Progenitor cell of endocrine pancreas (in vitro differentiated cells): ENCODE measurements at regions not wholly inside any gene's neighbourhood (a gene's known extent, or its start where the extent isn't known, plus 50 kb on each side); places are given as distances from the start of the nearest gene placed in this dataset.
"Not testable (repeated sequence)": the region's sequence is repeated elsewhere in the genome, so short reads cannot be mapped to it uniquely, and the experiment has no call there.

Source experiments
- DNase-seq: peaks from one replicate; pipeline ENCODE4 v3.0.0; 2021; ENCODE audit warnings: low spot score; ENCODE audit not compliant: unreplicated experiment
- H3K27ac Mint-ChIP-seq: 2 replicates; pipeline ENCODE4 v1.8.0; 2021; ENCODE audit warnings: mild to moderate bottlenecking, moderate library complexity, mixed read lengths
- H3K27me3 Mint-ChIP-seq: 2 replicates; pipeline ENCODE4 v1.8.0; 2021; ENCODE audit warnings: mixed read lengths
- H3K36me3 Mint-ChIP-seq: 2 replicates; pipeline ENCODE4 v1.8.0; 2022; ENCODE audit warnings: mixed read lengths; ENCODE audit not compliant: insufficient read depth
- H3K4me1 Mint-ChIP-seq: 2 replicates; pipeline ENCODE4 v1.8.0; 2021; ENCODE audit warnings: low read depth, mixed read lengths
- H3K4me3 Mint-ChIP-seq: 2 replicates; pipeline ENCODE4 v1.8.0; 2021; ENCODE audit warnings: low read depth, mild to moderate bottlenecking, moderate library complexity, mixed read lengths
- H3K9me3 Mint-ChIP-seq: 2 replicates; pipeline ENCODE4 v1.8.0; 2021; ENCODE audit warnings: low read depth, mixed read lengths
- TF ChIP-seq, protein P1 (sequence below): fragments of 200-600 bp; sonication (generic); IDR thresholded peaks from one replicate; pipeline ENCODE4 v1.5.0; 2021; ENCODE audit warnings: antibody characterized with exemption, mild to moderate bottlenecking; ENCODE audit not compliant: unreplicated experiment

DNA sequence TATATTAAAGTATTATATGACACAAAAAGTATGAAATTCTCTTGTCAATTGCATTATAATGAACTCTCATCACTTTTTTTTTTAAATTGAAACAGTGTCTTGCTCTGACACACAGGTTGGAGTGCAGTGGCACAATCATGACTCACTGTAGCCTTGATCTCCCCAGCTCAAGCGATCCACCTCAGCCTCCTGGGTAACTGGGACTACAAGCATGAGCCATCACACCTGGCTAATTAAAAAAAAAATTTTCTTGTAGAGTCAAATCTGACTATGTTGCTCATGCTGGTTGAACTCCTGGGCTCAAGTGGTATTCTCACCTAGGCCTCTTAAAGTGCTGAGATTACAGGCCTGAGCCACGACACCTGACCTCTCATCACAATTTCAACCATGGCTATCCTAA, 259.3 kb downstream of the S1PR1 start:
- H3K27ac Mint-ChIP-seq = no peak overlapping the region
- H3K9me3 Mint-ChIP-seq = no peaks in the 10 kb centered on the region
- no peak overlapping the region for H3K4me3 Mint-ChIP-seq
- H3K36me3 Mint-ChIP-seq = no peaks in the 10 kb centered on the region
- H3K4me1 Mint-ChIP-seq = peaks cover 3% of the 10 kb centered on the region
- TF ChIP-seq, protein P1, sequence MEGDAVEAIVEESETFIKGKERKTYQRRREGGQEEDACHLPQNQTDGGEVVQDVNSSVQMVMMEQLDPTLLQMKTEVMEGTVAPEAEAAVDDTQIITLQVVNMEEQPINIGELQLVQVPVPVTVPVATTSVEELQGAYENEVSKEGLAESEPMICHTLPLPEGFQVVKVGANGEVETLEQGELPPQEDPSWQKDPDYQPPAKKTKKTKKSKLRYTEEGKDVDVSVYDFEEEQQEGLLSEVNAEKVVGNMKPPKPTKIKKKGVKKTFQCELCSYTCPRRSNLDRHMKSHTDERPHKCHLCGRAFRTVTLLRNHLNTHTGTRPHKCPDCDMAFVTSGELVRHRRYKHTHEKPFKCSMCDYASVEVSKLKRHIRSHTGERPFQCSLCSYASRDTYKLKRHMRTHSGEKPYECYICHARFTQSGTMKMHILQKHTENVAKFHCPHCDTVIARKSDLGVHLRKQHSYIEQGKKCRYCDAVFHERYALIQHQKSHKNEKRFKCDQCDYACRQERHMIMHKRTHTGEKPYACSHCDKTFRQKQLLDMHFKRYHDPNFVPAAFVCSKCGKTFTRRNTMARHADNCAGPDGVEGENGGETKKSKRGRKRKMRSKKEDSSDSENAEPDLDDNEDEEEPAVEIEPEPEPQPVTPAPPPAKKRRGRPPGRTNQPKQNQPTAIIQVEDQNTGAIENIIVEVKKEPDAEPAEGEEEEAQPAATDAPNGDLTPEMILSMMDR = no peak
- no peak for DNase-seq
- H3K27me3 Mint-ChIP-seq = no peaks in the 10 kb centered on the region

DNA sequence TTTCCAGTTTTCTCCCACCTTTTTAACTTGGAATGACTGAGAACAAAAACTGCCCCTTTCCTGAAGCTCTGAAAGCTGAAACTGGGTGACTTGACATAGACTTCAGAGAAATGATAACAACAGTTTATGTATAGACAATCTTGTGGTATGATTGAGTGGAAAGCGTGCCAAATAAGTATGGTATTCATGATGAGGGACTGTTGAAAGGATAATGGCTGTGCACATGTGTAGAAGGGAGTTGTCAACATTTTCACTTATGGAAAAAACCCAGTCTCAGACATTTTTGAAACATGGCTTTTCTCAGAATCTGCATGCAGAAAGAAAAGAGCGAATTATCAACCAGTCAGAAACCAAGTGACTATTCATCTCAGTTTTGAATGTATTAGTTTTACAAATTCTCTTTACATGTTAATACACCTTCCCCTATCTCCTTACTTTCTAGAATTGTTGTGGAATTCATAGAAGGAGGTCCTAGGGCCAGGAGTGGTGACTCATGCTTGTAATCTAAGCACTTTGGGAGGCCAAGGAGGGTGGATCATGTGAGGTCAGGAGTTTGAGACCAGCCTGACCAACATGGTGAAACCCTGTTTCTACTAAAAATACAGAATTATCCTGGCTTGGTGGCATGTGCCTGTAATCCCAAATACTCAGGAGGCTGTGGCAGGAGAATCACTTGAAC, 261.2 kb downstream of the S1PR1 start:
- no peaks in the 10 kb centered on the region for H3K36me3 Mint-ChIP-seq

DNA sequence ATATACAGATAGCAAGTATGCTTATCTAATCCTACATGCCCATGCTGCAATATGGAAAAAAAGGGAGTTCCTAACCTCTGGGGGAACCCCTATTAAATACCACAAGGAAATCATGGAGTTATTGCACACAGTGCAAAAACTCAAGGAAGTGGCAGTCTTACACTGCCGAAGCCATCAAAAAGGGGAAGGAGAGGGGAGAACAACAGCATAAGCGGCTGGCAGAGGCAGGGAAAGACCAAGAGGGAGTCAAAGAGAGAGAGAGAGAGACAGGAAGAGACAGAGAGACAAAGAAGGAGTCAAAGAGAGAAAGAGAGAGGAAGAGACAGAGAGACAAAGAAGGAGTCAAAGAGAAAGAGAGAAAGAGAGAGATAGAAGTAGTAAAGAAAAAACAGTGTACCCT, 267.3 kb downstream of the S1PR1 start:
- not testable (repeated sequence) for H3K9me3 Mint-ChIP-seq, H3K4me1 Mint-ChIP-seq, H3K27ac Mint-ChIP-seq, H3K36me3 Mint-ChIP-seq, DNase-seq, H3K27me3 Mint-ChIP-seq, H3K4me3 Mint-ChIP-seq

More for the DNA sequence above, 261.2 kb downstream of the S1PR1 start:
- peaks cover 3% of the 10 kb centered on the region for H3K4me1 Mint-ChIP-seq
- H3K9me3 Mint-ChIP-seq = no peaks in the 10 kb centered on the region
- no peak overlapping the region for H3K27ac Mint-ChIP-seq
- no peak overlapping the region for H3K4me3 Mint-ChIP-seq
- no peak for DNase-seq
- TF ChIP-seq, protein P1 = no peak
- H3K27me3 Mint-ChIP-seq = no peaks in the 10 kb centered on the region

DNA sequence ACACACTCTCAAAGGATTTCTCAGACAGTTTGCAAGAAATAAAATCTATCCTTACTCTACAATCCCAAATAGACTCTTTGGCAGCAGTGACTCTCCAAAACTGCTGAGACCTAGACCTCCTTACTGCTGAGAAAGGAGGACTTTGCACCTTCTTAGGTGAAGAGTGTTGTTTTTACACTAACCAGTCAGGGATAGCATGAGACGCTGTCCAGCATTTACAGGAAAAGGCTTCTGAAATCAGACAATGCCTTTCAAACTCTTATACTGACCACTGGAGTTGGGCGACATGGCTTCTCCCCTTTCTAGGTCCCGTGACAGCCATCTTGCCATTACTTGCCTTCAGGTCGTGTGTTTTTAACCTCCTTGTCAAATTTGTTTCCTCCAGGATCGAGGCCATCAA, 268.4 kb downstream of the S1PR1 start:
- H3K4me3 Mint-ChIP-seq, DNase-seq, H3K4me1 Mint-ChIP-seq, H3K27ac Mint-ChIP-seq, H3K9me3 Mint-ChIP-seq, H3K36me3 Mint-ChIP-seq, H3K27me3 Mint-ChIP-seq: not testable (repeated sequence)

- H3K36me3 Mint-ChIP-seq = no peaks in the 10 kb centered on the region
- no peaks in the 10 kb centered on the region for H3K4me1 Mint-ChIP-seq
- TF ChIP-seq, protein P1 = peak; percentile 73
- DNase-seq = peak; percentile 10
- no peaks in the 10 kb centered on the region for H3K9me3 Mint-ChIP-seq
- no peak overlapping the region for H3K27ac Mint-ChIP-seq
- no peak overlapping the region for H3K4me3 Mint-ChIP-seq
- no peaks in the 10 kb centered on the region for H3K27me3 Mint-ChIP-seq
These were observed 269.8 kb downstream of the S1PR1 start for GRCh38 chr1:101506541-101507164.

DNA sequence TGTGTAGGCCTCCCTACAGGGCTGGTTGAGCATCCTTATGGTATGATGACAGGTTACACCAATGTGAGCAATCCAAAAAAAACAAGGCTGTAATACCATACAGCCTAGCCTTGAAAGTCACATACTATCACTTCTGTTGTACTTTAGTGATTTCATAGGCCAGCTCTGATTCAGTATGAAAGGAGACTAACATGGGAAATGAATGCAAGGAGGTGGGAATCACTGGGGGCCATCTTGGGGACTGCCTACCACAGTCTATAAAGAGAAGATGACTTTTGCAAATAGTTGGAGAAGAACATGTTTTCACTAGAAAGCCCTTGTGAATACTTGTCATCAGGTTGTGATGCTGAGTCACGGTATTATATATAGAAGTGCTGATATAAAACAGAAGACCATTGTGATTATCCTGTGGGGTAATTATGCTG, 270.7 kb downstream of the S1PR1 start:
- H3K27me3 Mint-ChIP-seq = no peaks in the 10 kb centered on the region
- H3K9me3 Mint-ChIP-seq = no peaks in the 10 kb centered on the region

More for the DNA sequence above, 270.7 kb downstream of the S1PR1 start:
- H3K27ac Mint-ChIP-seq = no peak overlapping the region
- TF ChIP-seq, protein P1 = no peak
- no peak for DNase-seq
- no peak overlapping the region for H3K4me3 Mint-ChIP-seq
- H3K4me1 Mint-ChIP-seq = peaks cover 3% of the 10 kb centered on the region
- no peaks in the 10 kb centered on the region for H3K36me3 Mint-ChIP-seq
